RWPE2 (cell line): ENCODE measurements at regions not wholly inside any gene's neighbourhood (a gene's known extent, or its start where the extent isn't known, plus 50 kb on each side); places are given as distances from the start of the nearest gene placed in this dataset.

Source experiments
- ATAC-seq: fragments of 200-7000 bp; cut with Tn5 transposase; 3 replicates; pipeline ENCODE4 v1.9.1; 2021; ENCODE audit warnings: low read depth
- DNase-seq: peaks from one replicate; pipeline ENCODE4 v3.0.0-alpha.2; 2020; ENCODE audit warnings: low spot score
- H3K27ac ChIP-seq: fragments of 450-650 bp; 2 replicates; pipeline ENCODE4 v1.5.1; 2017; ENCODE audit warnings: mild to moderate bottlenecking; ENCODE audit not compliant: poor library complexity, severe bottlenecking
- H3K27me3 ChIP-seq: fragments of 250-450 bp; sonication (Bioruptor Pico); 2 replicates; pipeline ENCODE4 v1.5.1; 2021; ENCODE audit warnings: mild to moderate bottlenecking, moderate library complexity; ENCODE audit not compliant: insufficient read depth, poor library complexity, severe bottlenecking
- H3K36me3 ChIP-seq: fragments of 250-450 bp; sonication (Bioruptor Pico); 2 replicates; pipeline ENCODE4 v1.5.1; 2020; ENCODE audit warnings: low read depth, mild to moderate bottlenecking, moderate library complexity
- H3K4me1 ChIP-seq: fragments of 250-450 bp; sonication (Bioruptor Pico); 2 replicates; pipeline ENCODE4 v1.5.1; 2021; ENCODE audit warnings: mild to moderate bottlenecking, moderate library complexity; ENCODE audit not compliant: insufficient read depth, poor library complexity, severe bottlenecking
- H3K4me3 ChIP-seq: fragments of 250-450 bp; sonication (Bioruptor Pico); 2 replicates; pipeline ENCODE4 v1.5.1; 2021; ENCODE audit warnings: mild to moderate bottlenecking, moderate library complexity; ENCODE audit not compliant: severe bottlenecking
- H3K9me3 ChIP-seq: fragments of 250-450 bp; sonication (Bioruptor Pico); 2 replicates; pipeline ENCODE4 v1.5.1; 2021; ENCODE audit warnings: mild to moderate bottlenecking, moderate library complexity; ENCODE audit not compliant: severe bottlenecking
- TF ChIP-seq, protein P1 (sequence below): fragments of 450-650 bp; IDR thresholded peaks from one replicate; pipeline ENCODE4 v1.5.1; 2017; ENCODE audit warnings: mild to moderate bottlenecking, moderate library complexity; ENCODE audit not compliant: poor library complexity, severe bottlenecking

DNA sequence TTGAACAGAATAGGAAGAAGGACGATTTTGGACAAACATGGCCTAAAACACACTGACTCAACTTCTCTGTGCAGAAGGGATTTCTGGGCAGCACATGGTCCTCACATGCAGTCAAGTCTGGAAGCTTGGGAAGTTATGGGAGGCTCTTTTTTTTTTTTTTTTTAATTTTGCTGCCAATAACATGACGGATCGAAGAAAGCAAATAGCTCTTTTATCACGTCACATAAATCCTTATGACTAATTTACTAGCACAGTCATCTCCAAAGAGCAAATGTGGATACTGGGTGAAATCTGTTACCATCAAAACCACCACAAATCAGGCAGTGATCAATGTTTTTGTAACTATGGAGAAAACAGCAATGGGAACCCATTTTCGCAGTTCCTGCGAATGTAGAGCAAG lies 193.3 kb upstream of the FAM9B start:
- H3K27ac ChIP-seq, result no peak overlapping the region
- TF ChIP-seq, protein P1, sequence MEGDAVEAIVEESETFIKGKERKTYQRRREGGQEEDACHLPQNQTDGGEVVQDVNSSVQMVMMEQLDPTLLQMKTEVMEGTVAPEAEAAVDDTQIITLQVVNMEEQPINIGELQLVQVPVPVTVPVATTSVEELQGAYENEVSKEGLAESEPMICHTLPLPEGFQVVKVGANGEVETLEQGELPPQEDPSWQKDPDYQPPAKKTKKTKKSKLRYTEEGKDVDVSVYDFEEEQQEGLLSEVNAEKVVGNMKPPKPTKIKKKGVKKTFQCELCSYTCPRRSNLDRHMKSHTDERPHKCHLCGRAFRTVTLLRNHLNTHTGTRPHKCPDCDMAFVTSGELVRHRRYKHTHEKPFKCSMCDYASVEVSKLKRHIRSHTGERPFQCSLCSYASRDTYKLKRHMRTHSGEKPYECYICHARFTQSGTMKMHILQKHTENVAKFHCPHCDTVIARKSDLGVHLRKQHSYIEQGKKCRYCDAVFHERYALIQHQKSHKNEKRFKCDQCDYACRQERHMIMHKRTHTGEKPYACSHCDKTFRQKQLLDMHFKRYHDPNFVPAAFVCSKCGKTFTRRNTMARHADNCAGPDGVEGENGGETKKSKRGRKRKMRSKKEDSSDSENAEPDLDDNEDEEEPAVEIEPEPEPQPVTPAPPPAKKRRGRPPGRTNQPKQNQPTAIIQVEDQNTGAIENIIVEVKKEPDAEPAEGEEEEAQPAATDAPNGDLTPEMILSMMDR, result no peak
- no peaks in the 10 kb centered on the region for H3K27me3 ChIP-seq
- no peaks in the 10 kb centered on the region for H3K4me1 ChIP-seq
- H3K36me3 ChIP-seq, result no peaks in the 10 kb centered on the region
- no peak overlapping the region for H3K4me3 ChIP-seq
- ATAC-seq, result no peak
- H3K9me3 ChIP-seq, result no peaks in the 10 kb centered on the region
- no peak for DNase-seq

DNA sequence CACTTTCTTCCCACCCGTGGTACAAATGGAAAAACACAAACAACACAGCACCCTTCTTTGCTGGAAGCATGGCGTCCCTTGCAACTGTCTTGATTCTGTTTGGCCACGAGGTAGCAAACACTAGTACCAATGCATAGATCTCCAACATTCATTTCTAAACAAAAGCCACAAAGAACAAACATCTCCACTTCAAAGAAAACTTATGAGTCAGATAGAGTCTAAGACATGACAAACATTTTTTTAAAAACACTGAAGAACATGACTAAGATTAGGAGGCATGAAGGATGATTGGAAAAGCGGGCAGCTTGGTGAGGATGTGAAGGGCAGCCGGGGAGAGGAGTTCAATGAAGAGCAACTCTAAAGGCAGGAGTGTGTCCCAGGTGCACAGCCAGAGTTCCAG lies 197.6 kb upstream of the FAM9B start:
- H3K4me3 ChIP-seq, result no peak overlapping the region
- ATAC-seq, result no peak
- H3K9me3 ChIP-seq, result no peaks in the 10 kb centered on the region
- no peaks in the 10 kb centered on the region for H3K27me3 ChIP-seq
- TF ChIP-seq, protein P1, result no peak
- no peaks in the 10 kb centered on the region for H3K4me1 ChIP-seq
- no peaks in the 10 kb centered on the region for H3K36me3 ChIP-seq
- no peak for DNase-seq
- no peak overlapping the region for H3K27ac ChIP-seq

DNA sequence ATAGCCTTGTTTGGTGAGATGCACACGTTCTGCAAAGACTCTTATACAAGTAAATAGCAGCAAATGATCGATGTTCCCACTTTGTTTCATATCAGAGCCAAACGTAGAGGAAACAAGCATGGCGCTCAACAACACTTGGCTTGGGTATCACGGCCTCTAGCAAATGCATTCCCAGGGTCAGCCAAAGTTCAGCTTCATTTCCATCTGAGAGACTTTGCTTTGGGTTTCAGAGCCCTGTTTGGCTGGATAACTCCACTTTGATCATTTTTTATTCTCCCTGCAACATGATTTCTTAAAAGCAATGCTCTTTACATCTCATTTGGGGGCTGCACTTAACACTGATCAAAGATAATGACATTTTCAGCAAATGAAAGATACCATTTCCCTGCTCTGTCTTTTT lies 199.2 kb upstream of the FAM9B start:
- no peaks in the 10 kb centered on the region for H3K9me3 ChIP-seq
- no peaks in the 10 kb centered on the region for H3K36me3 ChIP-seq
- no peaks in the 10 kb centered on the region for H3K4me1 ChIP-seq
- no peaks in the 10 kb centered on the region for H3K27me3 ChIP-seq
- H3K27ac ChIP-seq, result no peak overlapping the region
- TF ChIP-seq, protein P1, result no peak
- no peak for ATAC-seq
- H3K4me3 ChIP-seq, result no peak overlapping the region
- DNase-seq, result no peak

DNA sequence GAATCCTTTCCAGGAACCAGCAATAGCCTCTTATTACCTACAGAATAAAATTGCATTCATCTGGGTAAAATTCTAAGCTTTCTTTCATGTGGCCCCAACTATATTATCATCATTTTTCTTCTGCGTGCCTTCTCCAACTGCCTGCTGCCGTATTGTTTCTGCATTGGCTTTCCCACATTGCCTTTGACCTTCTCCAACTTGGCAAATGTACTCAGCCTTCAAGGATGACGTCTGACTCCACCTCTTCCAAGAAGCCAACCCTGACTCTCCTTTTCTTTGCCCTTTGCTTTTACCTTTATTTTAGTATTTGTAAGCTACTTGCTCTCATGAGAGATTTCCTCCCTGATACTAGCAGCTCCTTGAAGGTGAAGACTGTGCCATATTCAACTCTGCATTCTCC lies 200.4 kb upstream of the FAM9B start:
- H3K27ac ChIP-seq, result no peak overlapping the region
- H3K27me3 ChIP-seq, result no peaks in the 10 kb centered on the region
- H3K4me3 ChIP-seq, result no peak overlapping the region
- no peaks in the 10 kb centered on the region for H3K4me1 ChIP-seq
- TF ChIP-seq, protein P1, result no peak
- no peaks in the 10 kb centered on the region for H3K9me3 ChIP-seq
- H3K36me3 ChIP-seq, result no peaks in the 10 kb centered on the region
- DNase-seq (no peak), ATAC-seq (no peak)

DNA sequence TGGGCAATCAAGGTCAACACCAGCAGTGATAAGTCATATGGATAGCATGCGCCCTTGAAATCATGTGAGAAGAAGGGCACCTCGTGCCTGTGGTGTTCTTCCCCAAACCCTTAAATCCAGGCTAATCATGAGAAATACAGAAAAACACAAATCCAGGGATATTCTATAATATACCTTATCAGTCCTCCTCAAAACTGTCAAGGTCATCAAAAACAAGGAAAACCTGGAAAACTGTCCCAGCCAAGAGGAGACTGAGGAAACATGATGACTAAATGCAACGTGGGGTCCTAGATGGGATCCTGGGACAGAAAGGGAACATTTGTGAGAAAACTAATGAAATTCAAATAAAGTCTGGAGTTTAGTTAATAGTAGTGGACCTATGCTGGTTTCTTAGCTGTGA lies 201.8 kb upstream of the FAM9B start:
- H3K9me3 ChIP-seq, result no peaks in the 10 kb centered on the region
- no peak for ATAC-seq

More for the DNA sequence above, 201.8 kb upstream of the FAM9B start:
- Histone ChIP-seq H3K4me1 (no peaks in the 10 kb centered on the region), H3K36me3 (no peaks in the 10 kb centered on the region), H3K27ac (no peak overlapping the region), H3K27me3 (no peaks in the 10 kb centered on the region), H3K4me3 (no peak overlapping the region)
- no peak for DNase-seq
- TF ChIP-seq, protein P1, result no peak
